C4-2B (cell line): ENCODE measurements at regions not wholly inside any gene's neighbourhood (a gene's known extent, or its start where the extent isn't known, plus 50 kb on each side); places are given as distances from the start of the nearest gene placed in this dataset.

ENCODE experiments used
- H3K27ac ChIP-seq: fragments of 450-650 bp; 2 replicates; pipeline ENCODE4 v1.5.1; 2017
- ZFX ChIP-seq: fragments of 450-650 bp; IDR thresholded peaks from 2 replicates; pipeline ENCODE4 v1.6.1; 2017
- TF ChIP-seq, protein P1 (sequence below): fragments of 450-650 bp; conservative IDR thresholded peaks from 2 replicates; pipeline ENCODE4 v1.5.1; 2017; ENCODE audit warnings: mild to moderate bottlenecking

DNA sequence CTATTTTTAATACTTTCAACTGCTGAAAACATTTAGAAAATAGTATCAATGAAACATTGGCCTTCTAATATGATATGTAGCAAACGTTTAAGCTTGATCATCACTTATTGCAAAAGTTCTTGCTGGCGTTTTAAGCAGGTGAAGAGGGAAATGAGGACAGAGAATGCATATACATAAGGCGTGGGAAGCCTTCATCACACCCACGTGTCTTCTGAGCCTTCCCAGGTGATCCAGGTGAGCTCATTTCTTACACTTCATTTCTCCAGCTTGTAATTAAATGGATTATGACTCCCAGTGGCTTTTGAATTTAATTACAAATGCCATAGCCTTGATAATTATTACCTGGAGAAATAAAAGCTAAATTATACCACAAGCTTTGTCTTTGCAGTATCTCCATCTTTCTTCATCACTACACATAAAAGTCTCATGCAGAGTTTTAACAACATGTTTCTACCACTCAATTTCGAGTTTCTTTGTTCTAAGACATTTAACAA is 1973.8 kb downstream of the MRPL39 start:
- TF ChIP-seq, protein P1, sequence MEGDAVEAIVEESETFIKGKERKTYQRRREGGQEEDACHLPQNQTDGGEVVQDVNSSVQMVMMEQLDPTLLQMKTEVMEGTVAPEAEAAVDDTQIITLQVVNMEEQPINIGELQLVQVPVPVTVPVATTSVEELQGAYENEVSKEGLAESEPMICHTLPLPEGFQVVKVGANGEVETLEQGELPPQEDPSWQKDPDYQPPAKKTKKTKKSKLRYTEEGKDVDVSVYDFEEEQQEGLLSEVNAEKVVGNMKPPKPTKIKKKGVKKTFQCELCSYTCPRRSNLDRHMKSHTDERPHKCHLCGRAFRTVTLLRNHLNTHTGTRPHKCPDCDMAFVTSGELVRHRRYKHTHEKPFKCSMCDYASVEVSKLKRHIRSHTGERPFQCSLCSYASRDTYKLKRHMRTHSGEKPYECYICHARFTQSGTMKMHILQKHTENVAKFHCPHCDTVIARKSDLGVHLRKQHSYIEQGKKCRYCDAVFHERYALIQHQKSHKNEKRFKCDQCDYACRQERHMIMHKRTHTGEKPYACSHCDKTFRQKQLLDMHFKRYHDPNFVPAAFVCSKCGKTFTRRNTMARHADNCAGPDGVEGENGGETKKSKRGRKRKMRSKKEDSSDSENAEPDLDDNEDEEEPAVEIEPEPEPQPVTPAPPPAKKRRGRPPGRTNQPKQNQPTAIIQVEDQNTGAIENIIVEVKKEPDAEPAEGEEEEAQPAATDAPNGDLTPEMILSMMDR = no peak
- no peak overlapping the region for H3K27ac ChIP-seq

DNA sequence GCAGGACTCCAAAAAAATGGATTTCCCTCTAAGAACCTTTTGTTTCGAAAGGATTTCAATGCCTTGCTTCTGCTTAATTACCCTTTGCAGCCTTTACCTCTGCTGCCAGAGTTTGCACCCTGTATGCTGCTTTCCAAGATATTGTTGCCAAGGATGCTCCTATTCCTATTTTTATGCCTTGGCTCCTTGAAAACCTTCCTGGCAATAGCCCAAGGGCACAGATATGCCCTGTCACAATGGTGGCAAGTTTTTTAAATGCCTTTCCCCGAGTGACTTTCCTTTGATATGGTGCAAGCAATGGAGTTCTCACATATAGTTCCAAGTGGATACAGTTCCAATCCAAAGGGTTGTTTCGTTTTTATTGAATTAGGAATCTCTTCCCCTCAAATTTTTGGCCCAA is 1983.0 kb downstream of the MRPL39 start:
- TF ChIP-seq ZFX = no peak
- TF ChIP-seq, protein P1 = no peak
- H3K27ac ChIP-seq = no peak overlapping the region

DNA sequence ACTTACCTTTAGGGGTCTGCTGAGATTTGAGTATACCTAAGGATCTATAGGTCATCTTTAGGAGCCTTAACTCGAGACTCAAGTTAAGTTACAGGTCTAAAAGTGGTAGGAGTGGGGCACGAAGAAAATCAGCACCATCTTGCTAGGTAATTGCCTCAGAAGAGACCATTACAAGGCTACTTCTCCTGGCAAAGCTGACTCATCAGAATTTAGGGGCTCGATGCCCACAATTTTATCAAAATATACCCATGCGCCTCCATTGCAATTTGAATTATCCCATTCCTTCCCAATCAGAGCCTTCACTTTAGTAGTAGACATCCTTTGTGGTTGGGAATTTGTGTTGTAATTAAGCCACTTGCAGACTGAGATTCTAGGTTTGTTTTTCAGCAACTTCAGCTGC is 1994.3 kb downstream of the MRPL39 start:
- TF ChIP-seq, protein P1 = no peak
- no peak for TF ChIP-seq ZFX
- no peak overlapping the region for H3K27ac ChIP-seq

DNA sequence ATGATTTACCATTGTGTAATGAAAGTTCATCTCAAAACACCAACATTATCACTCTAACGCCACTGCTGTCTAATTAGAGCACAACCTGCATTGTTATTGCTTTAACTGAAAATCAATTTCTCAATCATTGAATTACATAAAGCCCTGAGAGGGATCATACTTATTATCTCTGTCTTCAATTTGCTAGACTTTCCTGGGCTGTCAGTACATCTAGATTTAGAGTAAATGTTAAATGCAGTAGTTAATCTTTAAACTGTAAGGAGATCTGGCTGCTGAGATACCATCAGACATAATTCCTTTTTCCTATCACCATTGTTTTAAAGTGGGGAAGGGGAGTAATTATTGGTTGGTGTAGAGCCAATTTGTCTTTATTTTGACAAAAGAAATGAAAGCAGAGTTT is 1995.1 kb downstream of the MRPL39 start:
- TF ChIP-seq ZFX = no peak
- TF ChIP-seq, protein P1 = no peak

DNA sequence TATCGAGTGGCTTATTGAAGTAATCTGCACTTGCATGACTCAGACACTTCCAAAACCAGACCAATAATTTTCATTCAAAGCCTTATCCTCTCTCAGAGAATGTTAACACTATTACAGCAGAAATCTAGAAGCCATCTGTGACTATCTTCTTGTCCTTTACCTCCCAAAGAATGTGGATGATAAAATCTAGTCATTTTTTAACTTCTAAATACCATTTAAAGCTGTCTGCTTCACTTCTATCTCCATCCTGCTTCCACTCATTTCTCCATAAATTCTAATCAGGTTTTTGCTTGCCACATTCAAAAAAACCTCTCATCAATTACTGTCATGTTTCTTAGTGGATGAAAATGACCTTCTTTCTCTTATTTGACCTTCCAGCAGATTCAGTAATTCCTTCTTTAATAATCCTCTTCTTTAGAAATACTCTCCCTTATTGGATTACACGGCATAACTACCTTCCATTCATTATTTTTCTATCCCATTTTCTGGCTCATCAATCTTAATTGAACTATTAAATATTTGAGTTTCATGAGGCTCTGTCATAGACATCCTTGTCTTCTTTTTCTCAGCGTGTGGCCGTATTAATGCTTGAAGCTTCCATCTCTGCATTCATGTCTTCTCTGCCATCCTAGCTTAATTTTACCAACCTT is 1999.4 kb downstream of the MRPL39 start:
- no peak overlapping the region for H3K27ac ChIP-seq
- TF ChIP-seq, protein P1 = no peak
- no peak for TF ChIP-seq ZFX

More for the DNA sequence above, 1995.1 kb downstream of the MRPL39 start:
- no peak overlapping the region for H3K27ac ChIP-seq

DNA sequence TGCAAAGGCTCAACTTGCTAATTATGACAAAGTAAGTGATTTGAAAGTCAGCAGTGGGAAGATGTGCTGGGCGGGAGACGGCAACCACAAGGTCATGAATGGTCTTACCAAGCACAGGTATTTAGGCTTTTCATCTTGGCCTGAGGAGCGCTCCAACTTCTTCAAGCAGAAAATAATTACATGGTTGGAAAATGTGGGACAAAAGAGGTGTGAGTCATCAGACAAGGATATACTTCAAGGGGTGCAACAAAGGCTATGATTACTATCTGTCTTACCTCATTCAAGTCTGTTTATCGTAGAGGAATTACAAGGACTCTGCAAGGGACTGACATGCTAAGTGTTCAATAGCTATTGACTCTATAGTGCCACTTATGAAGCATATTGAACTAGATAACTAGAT is 2005.7 kb downstream of the MRPL39 start:
- no peak for TF ChIP-seq ZFX
- TF ChIP-seq, protein P1 = no peak

DNA sequence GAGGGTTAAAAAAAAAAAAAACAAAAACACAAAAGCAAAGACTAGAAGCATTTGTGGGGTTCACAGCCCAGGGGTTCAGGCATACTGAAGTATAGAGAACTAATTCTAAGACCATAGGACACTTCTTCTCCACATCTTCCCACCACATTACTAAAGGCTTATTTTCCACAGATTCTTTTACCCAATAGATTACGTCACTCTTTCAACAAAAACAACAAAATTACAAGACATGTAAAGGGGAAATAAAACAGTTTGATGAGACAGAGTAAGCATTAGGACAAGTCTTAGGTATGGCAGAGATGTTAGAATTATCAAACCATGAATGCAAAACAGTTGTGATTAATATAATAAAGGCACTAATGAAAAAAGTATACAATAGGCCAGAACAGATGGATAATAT is 2013.7 kb downstream of the MRPL39 start:
- TF ChIP-seq, protein P1 = no peak
- no peak for TF ChIP-seq ZFX
- no peak overlapping the region for H3K27ac ChIP-seq

More for the DNA sequence above, 2005.7 kb downstream of the MRPL39 start:
- H3K27ac ChIP-seq = no peak overlapping the region
